Nephron (organoid): ENCODE measurements at regions not wholly inside any gene's neighbourhood (a gene's known extent, or its start where the extent isn't known, plus 50 kb on each side); places are given as distances from the start of the nearest gene placed in this dataset.

Experiments
- H3K27ac Mint-ChIP-seq, 3 experiments: 2 replicates each; pipeline ENCODE4 v1.8.0; 2020; ENCODE audit warnings: mixed read lengths in 3 of 3, mild to moderate bottlenecking in 2 of 3, moderate library complexity in 1 of 3
- H3K27me3 Mint-ChIP-seq: 2 replicates; pipeline ENCODE4 v1.8.0; 2021; ENCODE audit warnings: low read depth, mild to moderate bottlenecking, moderate library complexity, mixed read lengths
- H3K36me3 Mint-ChIP-seq: 2 replicates; pipeline ENCODE4 v1.8.0; 2020; ENCODE audit warnings: low read depth, mixed read lengths
- H3K4me1 Mint-ChIP-seq: 2 replicates; pipeline ENCODE4 v1.8.0; 2020; ENCODE audit warnings: mixed read lengths
- H3K4me3 Mint-ChIP-seq, 3 experiments: 2 replicates each; pipeline ENCODE4 v1.8.0; 2020; ENCODE audit warnings: mild to moderate bottlenecking in 3 of 3, mixed read lengths in 3 of 3, moderate library complexity in 2 of 3
- H3K9me3 Mint-ChIP-seq: 2 replicates; pipeline ENCODE4 v1.8.0; 2020; ENCODE audit warnings: mixed read lengths
- TF ChIP-seq, protein P1 (sequence below), 3 experiments: fragments of 200-600 bp; sonication (generic); IDR thresholded peaks; one replicate each; pipeline ENCODE4 v1.5.0; 2021; ENCODE audit warnings: antibody characterized with exemption in 3 of 3; ENCODE audit not compliant: unreplicated experiment in 3 of 3

DNA sequence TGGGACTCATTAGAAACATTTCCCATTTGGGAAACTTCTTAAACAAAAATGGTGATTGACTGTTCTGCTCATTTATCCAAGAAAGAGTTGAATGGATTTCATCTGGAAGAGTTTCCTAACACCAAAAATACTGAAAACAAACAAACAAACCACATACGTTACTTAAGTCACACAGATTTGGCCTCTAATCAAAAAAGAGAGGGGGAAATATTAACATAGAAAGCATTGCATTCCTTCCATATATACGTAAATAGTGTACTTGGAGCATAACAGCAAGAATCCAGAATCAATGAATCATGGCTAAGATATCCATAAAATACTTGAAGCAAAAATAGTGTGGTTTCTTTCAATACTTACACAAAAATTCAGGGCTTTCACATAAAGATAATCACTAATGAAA is 189.8 kb upstream of the MAP3K1 start:
- peaks cover 21% of the 10 kb centered on the region for H3K36me3 Mint-ChIP-seq
- H3K4me3 Mint-ChIP-seq, result no peak overlapping the region
- H3K9me3 Mint-ChIP-seq, result peaks cover 44% of the 10 kb centered on the region
- peaks cover 4% of the 10 kb centered on the region for H3K4me1 Mint-ChIP-seq
- peak overlapping the region in 2 of 3 experiments; percentile 19 to 63 for H3K27ac Mint-ChIP-seq
- H3K27me3 Mint-ChIP-seq, result no peaks in the 10 kb centered on the region
- TF ChIP-seq, protein P1, sequence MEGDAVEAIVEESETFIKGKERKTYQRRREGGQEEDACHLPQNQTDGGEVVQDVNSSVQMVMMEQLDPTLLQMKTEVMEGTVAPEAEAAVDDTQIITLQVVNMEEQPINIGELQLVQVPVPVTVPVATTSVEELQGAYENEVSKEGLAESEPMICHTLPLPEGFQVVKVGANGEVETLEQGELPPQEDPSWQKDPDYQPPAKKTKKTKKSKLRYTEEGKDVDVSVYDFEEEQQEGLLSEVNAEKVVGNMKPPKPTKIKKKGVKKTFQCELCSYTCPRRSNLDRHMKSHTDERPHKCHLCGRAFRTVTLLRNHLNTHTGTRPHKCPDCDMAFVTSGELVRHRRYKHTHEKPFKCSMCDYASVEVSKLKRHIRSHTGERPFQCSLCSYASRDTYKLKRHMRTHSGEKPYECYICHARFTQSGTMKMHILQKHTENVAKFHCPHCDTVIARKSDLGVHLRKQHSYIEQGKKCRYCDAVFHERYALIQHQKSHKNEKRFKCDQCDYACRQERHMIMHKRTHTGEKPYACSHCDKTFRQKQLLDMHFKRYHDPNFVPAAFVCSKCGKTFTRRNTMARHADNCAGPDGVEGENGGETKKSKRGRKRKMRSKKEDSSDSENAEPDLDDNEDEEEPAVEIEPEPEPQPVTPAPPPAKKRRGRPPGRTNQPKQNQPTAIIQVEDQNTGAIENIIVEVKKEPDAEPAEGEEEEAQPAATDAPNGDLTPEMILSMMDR (IDR thresholded peaks at IDR 0.05; ENCODE audit: unreplicated experiment in 3 of 3), result no peak

DNA sequence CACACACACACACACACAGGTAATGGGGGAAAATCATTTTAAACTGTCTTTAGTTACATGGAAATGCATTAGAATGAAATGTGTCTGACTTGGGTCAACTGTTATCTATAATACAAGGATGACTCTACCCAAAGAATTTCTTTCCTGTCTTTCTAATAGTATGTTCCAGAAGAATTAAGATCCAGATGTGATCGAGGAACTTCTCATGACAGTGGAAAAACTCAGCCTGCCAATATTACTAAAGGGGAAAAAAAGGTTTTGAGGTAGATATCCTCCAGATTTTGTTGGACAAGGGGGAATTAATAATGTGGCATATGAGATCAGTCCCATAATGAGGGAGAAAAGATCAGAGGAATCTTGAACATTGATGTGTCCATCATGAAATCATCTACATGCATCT is 190.6 kb upstream of the MAP3K1 start:
- no peaks in the 10 kb centered on the region for H3K27me3 Mint-ChIP-seq
- H3K36me3 Mint-ChIP-seq, result peaks cover 16% of the 10 kb centered on the region

DNA sequence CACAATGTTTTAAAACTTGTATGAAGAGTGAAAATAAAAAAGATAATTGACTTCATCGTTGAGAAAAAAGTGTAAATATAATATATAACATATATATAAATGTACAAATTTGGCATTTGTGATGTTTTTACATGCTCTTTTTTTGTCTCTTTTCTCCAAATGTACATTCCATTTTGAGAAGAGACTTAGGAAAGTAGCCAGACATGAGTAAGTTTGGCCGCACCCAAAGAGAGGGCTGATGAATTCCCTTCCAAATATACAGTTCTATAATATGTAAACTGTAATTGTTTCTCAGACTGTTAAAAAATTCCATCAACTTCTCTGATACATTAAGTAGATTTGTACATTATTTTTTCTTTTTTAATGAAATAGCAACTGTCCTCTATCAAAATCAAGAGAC is 193.2 kb upstream of the MAP3K1 start:
- H3K27me3 Mint-ChIP-seq, result no peaks in the 10 kb centered on the region
- H3K36me3 Mint-ChIP-seq, result peaks cover 8% of the 10 kb centered on the region

More for the DNA sequence above, 190.6 kb upstream of the MAP3K1 start:
- H3K27ac Mint-ChIP-seq, result no peak overlapping the region
- H3K9me3 Mint-ChIP-seq, result peaks cover 38% of the 10 kb centered on the region
- TF ChIP-seq, protein P1 (IDR thresholded peaks at IDR 0.05; ENCODE audit: unreplicated experiment in 3 of 3), result no peak
- H3K4me3 Mint-ChIP-seq, result no peak overlapping the region
- H3K4me1 Mint-ChIP-seq, result peaks cover 4% of the 10 kb centered on the region

DNA sequence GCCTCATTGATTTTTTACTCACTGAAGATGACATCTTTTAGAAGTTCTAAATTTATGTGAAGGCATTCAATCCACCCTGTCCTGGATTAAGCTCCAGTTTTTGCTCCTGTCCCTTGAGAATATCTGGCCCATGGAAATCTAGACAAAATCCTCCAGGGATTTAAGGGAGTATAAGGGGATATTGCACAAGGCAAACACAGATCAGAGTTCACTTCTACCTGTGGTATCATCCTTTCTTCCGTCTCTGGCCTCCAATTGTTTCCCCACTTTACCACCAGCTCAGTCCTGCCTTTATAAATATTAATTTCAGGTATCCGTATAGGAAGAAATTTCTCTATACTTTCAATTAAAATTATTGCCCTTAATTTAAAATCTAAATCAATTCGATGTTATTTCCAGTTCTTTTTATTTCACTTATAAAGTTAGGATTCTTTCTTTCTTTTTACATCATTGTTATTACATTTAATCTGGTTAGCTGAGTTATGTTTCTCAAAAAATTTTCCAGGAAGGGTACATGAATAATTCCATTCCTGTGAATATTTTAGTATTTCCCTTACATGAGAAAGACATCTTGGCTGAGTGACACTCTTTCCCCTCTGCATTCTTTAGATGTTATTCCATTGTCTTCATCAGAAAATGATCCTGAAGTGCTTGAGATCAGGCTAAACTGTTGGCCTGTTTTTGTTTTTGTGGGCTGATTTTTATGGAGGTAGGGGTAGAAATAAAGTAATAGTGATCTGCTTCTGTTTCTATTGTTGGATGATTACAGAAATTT is 194.3 kb upstream of the MAP3K1 start:
- peaks cover 13% of the 10 kb centered on the region for H3K4me1 Mint-ChIP-seq
- H3K27ac Mint-ChIP-seq, result no peak overlapping the region

More for the DNA sequence above, 193.2 kb upstream of the MAP3K1 start:
- Mint-ChIP-seq H3K27ac (no peak overlapping the region), H3K4me1 (peaks cover 4% of the 10 kb centered on the region), H3K4me3 (no peak overlapping the region), H3K9me3 (peaks cover 30% of the 10 kb centered on the region)
- TF ChIP-seq, protein P1 (IDR thresholded peaks at IDR 0.05; ENCODE audit: unreplicated experiment in 3 of 3), result no peak

DNA sequence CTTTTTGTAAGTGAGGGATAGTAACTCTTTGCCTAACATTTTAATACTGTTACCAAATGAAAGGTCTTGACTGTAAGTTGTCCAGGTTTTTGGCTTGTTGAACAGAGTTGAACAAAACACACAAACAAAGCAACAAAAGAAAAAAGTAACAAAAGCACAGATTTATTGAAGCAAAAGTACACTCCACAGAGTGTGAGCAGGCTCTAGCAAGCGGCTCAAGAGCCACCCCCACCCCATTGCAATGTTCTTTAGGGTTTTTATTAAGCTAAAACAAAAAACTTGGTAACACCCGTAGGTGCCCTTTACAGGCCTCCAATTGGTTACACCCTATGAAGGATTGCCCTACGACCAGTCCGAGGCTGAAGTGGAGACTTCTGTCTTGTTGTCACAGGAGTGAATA is 197.4 kb upstream of the MAP3K1 start:
- no peaks in the 10 kb centered on the region for H3K27me3 Mint-ChIP-seq
- peaks cover 23% of the 10 kb centered on the region for H3K9me3 Mint-ChIP-seq
- H3K4me3 Mint-ChIP-seq, result no peak overlapping the region
- peaks cover 8% of the 10 kb centered on the region for H3K36me3 Mint-ChIP-seq
- peaks cover 29% of the 10 kb centered on the region for H3K4me1 Mint-ChIP-seq
- H3K27ac Mint-ChIP-seq, result no peak overlapping the region
- TF ChIP-seq, protein P1 (IDR thresholded peaks at IDR 0.05; ENCODE audit: unreplicated experiment in 3 of 3), result no peak

More for the DNA sequence above, 194.3 kb upstream of the MAP3K1 start:
- no peak overlapping the region for H3K4me3 Mint-ChIP-seq
- H3K27me3 Mint-ChIP-seq, result no peaks in the 10 kb centered on the region
- TF ChIP-seq, protein P1 (IDR thresholded peaks at IDR 0.05; ENCODE audit: unreplicated experiment in 3 of 3), result no peak
- peaks cover 27% of the 10 kb centered on the region for H3K9me3 Mint-ChIP-seq
- H3K36me3 Mint-ChIP-seq, result peaks cover 8% of the 10 kb centered on the region
